SK-N-MC (cell line): ENCODE measurements at regions not wholly inside any gene's neighbourhood (a gene's known extent, or its start where the extent isn't known, plus 50 kb on each side); places are given as distances from the start of the nearest gene placed in this dataset.

Source experiments
- DNase-seq: peaks from one replicate; pipeline ENCODE4 v3.0.0-alpha.2; 2011; ENCODE audit warnings: low read depth, low spot score
- H3K27ac ChIP-seq: fragments of 200-600 bp; sonication (generic); 2 replicates; pipeline ENCODE4 v1.5.1; 2016; ENCODE audit warnings: mixed run types
- H3K36me3 ChIP-seq: fragments of 200-600 bp; sonication (generic); 2 replicates; pipeline ENCODE4 v1.6.1; 2017; ENCODE audit warnings: antibody characterized with exemption, low read length, mixed read lengths; ENCODE audit not compliant: insufficient read depth
- H3K4me3 ChIP-seq: fragments of 200-600 bp; sonication (generic); 2 replicates; pipeline ENCODE4 v1.5.1; 2016
- H3K9ac ChIP-seq: fragments of 200-600 bp; sonication (generic); 2 replicates; pipeline ENCODE4 v1.8.0; 2017; ENCODE audit warnings: mixed run types, mixed read lengths; ENCODE audit not compliant: insufficient read length
- H3K9me3 ChIP-seq: fragments of 200-600 bp; sonication (generic); 2 replicates; pipeline ENCODE4 v1.6.1; 2017; ENCODE audit warnings: low read depth, mild to moderate bottlenecking, antibody characterized with exemption, low read length, moderate library complexity, mixed read lengths
- EZH2 ChIP-seq: fragments of 200-600 bp; sonication (generic); IDR thresholded peaks from one replicate; pipeline ENCODE4 v1.6.1; 2017; ENCODE audit warnings: antibody characterized with exemption
- FOXP2 ChIP-seq: optimal IDR thresholded peaks from 2 replicates; pipeline ENCODE3; 2011; ENCODE audit warnings: mild to moderate bottlenecking, moderate library complexity; ENCODE audit not compliant: insufficient read depth; ENCODE audit errors: extremely low read length, control extremely low read depth
- POLR2AphosphoS5 ChIP-seq: IDR thresholded peaks from 2 replicates; pipeline ENCODE4 v1.6.1; 2012; ENCODE audit warnings: mild to moderate bottlenecking, low read depth, low read length, borderline replicate concordance

GRCh38 chr5:60510663-60511062 lies 189.3 kb downstream of the DEPDC1B start:
- H3K4me3 ChIP-seq, result no peak overlapping the region
- DNase-seq, result no peak
- no peak overlapping the region for H3K27ac ChIP-seq
- no peak overlapping the region for H3K9ac ChIP-seq
- TF ChIP-seq POLR2AphosphoS5 (no peak), EZH2 (no peak)
- no peaks in the 10 kb centered on the region for H3K36me3 ChIP-seq
- H3K9me3 ChIP-seq, result no peaks in the 10 kb centered on the region

- no peak for TF ChIP-seq FOXP2
- no peak overlapping the region for H3K27ac ChIP-seq
Measured at GRCh38 chr5:60510049-60510448, 189.9 kb downstream of the DEPDC1B start.

GRCh38 chr5:60509519-60509918 lies 190.4 kb downstream of the DEPDC1B start:
- Histone ChIP-seq H3K9ac (no peak overlapping the region), H3K9me3 (no peaks in the 10 kb centered on the region), H3K4me3 (no peak overlapping the region), H3K36me3 (no peaks in the 10 kb centered on the region), H3K27ac (no peak overlapping the region)
- TF ChIP-seq EZH2 (no peak), FOXP2 (no peak), POLR2AphosphoS5 (no peak)
- DNase-seq, result no peak

More at GRCh38 chr5:60510049-60510448, 189.9 kb downstream of the DEPDC1B start:
- no peak overlapping the region for H3K9ac ChIP-seq
- no peak for DNase-seq
- H3K9me3 ChIP-seq, result no peaks in the 10 kb centered on the region
- no peaks in the 10 kb centered on the region for H3K36me3 ChIP-seq
- no peak overlapping the region for H3K4me3 ChIP-seq

GRCh38 chr5:60507687-60508086 lies 192.3 kb downstream of the DEPDC1B start:
- Histone ChIP-seq H3K9ac (no peak overlapping the region), H3K27ac (peak overlapping the region; percentile 35; the same call in 1 of the 2 replicates), H3K36me3 (no peaks in the 10 kb centered on the region), H3K4me3 (0 out of 2 replicates have a peak overlapping the region, but pooled peaks have one; percentile 10), H3K9me3 (no peaks in the 10 kb centered on the region)
- TF ChIP-seq FOXP2, result no peak
- TF ChIP-seq EZH2, result no peak
- TF ChIP-seq POLR2AphosphoS5, result no peak
- DNase-seq, result peak; percentile 77

GRCh38 chr5:60505373-60506171 lies 194.4 kb downstream of the DEPDC1B start:
- peak overlapping the region; percentile 57 for H3K4me3 ChIP-seq
- H3K9ac ChIP-seq, result no peak overlapping the region
- H3K36me3 ChIP-seq, result no peaks in the 10 kb centered on the region
- H3K27ac ChIP-seq, result peak overlapping the region; percentile 67
- H3K9me3 ChIP-seq, result no peaks in the 10 kb centered on the region
- TF ChIP-seq FOXP2, result no peak
- TF ChIP-seq EZH2, result no peak
- peak; percentile 32; the same call in 1 of the 2 replicates for TF ChIP-seq POLR2AphosphoS5
- peak; percentile 89 for DNase-seq

GRCh38 chr5:60504342-60504741 lies 195.6 kb downstream of the DEPDC1B start:
- H3K9me3 ChIP-seq, result no peaks in the 10 kb centered on the region
- H3K9ac ChIP-seq, result no peak overlapping the region
- no peak for TF ChIP-seq FOXP2
- TF ChIP-seq EZH2, result no peak
- no peak for TF ChIP-seq POLR2AphosphoS5
- no peak overlapping the region for H3K27ac ChIP-seq
- H3K36me3 ChIP-seq, result no peaks in the 10 kb centered on the region
- no peak overlapping the region for H3K4me3 ChIP-seq
- DNase-seq, result no peak

- no peak overlapping the region for H3K9ac ChIP-seq
- no peak for DNase-seq
- no peaks in the 10 kb centered on the region for H3K9me3 ChIP-seq
- no peaks in the 10 kb centered on the region for H3K36me3 ChIP-seq
- TF ChIP-seq POLR2AphosphoS5 (no peak), FOXP2 (no peak), EZH2 (no peak)
- no peak overlapping the region for H3K27ac ChIP-seq
- H3K4me3 ChIP-seq, result no peak overlapping the region
Measured at GRCh38 chr5:60503771-60504170, 196.2 kb downstream of the DEPDC1B start.

- Histone ChIP-seq H3K36me3 (no peaks in the 10 kb centered on the region), H3K9me3 (no peaks in the 10 kb centered on the region), H3K27ac (no peak overlapping the region), H3K9ac (no peak overlapping the region), H3K4me3 (no peak overlapping the region)
- TF ChIP-seq EZH2 (no peak), FOXP2 (no peak), POLR2AphosphoS5 (no peak)
- no peak for DNase-seq
Measured at GRCh38 chr5:60497706-60498500, 202.1 kb downstream of the DEPDC1B start.
